Astrocyte (in vitro differentiated cells and primary cell): ENCODE measurements at regions not wholly inside any gene's neighbourhood (a gene's known extent, or its start where the extent isn't known, plus 50 kb on each side); places are given as distances from the start of the nearest gene placed in this dataset.

Source experiments
- DNase-seq: peaks from one replicate; pipeline ENCODE4 v3.0.0-alpha.2; 2010; ENCODE audit warnings: low read depth
- FAIRE-seq: peaks from 2 replicates; lab custom pipeline; 2011; peaks lifted over from hg19 to GRCh38; lab: Jason Lieb, UNC
- H2AFZ ChIP-seq: 2 replicates; pipeline ENCODE4 v1.6.0; 2012; ENCODE audit warnings: low read depth, low read length, inconsistent platforms
- H3K27ac ChIP-seq: 2 replicates; pipeline ENCODE4 v1.5.1; 2011; ENCODE audit warnings: low read depth, low read length, inconsistent platforms
- H3K27me3 ChIP-seq: 2 replicates; pipeline ENCODE4 v1.6.0; 2011; ENCODE audit warnings: low read length, inconsistent platforms; ENCODE audit not compliant: insufficient read depth
- H3K36me3 ChIP-seq: 2 replicates; pipeline ENCODE4 v1.5.1; 2011; ENCODE audit warnings: low read length, inconsistent platforms; ENCODE audit not compliant: insufficient read depth
- H3K4me1 ChIP-seq: 2 replicates; pipeline ENCODE4 v1.5.1; 2011; ENCODE audit warnings: low read length, inconsistent platforms; ENCODE audit not compliant: insufficient read depth
- H3K4me2 ChIP-seq: 2 replicates; pipeline ENCODE4 v1.6.0; 2012; ENCODE audit warnings: low read length, inconsistent platforms
- H3K4me3 ChIP-seq: 2 replicates; pipeline ENCODE4 v1.5.1; 2011; ENCODE audit warnings: low read depth, mild to moderate bottlenecking, low read length, inconsistent platforms; ENCODE audit not compliant: insufficient read depth
- H3K79me2 ChIP-seq: 2 replicates; pipeline ENCODE4 v1.6.0; 2012; ENCODE audit warnings: mild to moderate bottlenecking, low read length, inconsistent platforms; ENCODE audit not compliant: insufficient read depth
- H3K9ac ChIP-seq: 2 replicates; pipeline ENCODE4 v1.6.0; 2012; ENCODE audit warnings: mild to moderate bottlenecking, low read length, inconsistent platforms
- H3K9me3 ChIP-seq: 2 replicates; pipeline ENCODE4 v1.5.1; 2012; ENCODE audit warnings: low read depth, mild to moderate bottlenecking, low read length, inconsistent platforms; ENCODE audit not compliant: insufficient read depth
- H4K20me1 ChIP-seq: 2 replicates; pipeline ENCODE4 v1.6.0; 2012; ENCODE audit warnings: low read length, inconsistent platforms; ENCODE audit not compliant: insufficient read depth
- H3K27ac Mint-ChIP-seq: one replicate; pipeline ENCODE4 v1.8.0; 2021; ENCODE audit warnings: mild to moderate bottlenecking, mixed read lengths; ENCODE audit not compliant: unreplicated experiment
- H3K27me3 Mint-ChIP-seq: one replicate; pipeline ENCODE4 v1.8.0; 2021; ENCODE audit warnings: low read depth, mixed read lengths; ENCODE audit not compliant: unreplicated experiment
- H3K36me3 Mint-ChIP-seq: one replicate; pipeline ENCODE4 v1.8.0; 2021; ENCODE audit warnings: low read depth, mixed read lengths; ENCODE audit not compliant: unreplicated experiment
- H3K4me1 Mint-ChIP-seq: one replicate; pipeline ENCODE4 v1.8.0; 2021; ENCODE audit warnings: low read depth, mixed read lengths; ENCODE audit not compliant: unreplicated experiment
- H3K4me3 Mint-ChIP-seq: one replicate; pipeline ENCODE4 v1.8.0; 2021; ENCODE audit warnings: mild to moderate bottlenecking, moderate library complexity, mixed read lengths; ENCODE audit not compliant: unreplicated experiment
- H3K9me3 Mint-ChIP-seq: one replicate; pipeline ENCODE4 v1.8.0; 2021; ENCODE audit warnings: mild to moderate bottlenecking, mixed read lengths; ENCODE audit not compliant: unreplicated experiment
- EZH2 ChIP-seq: IDR thresholded peaks from 2 replicates; pipeline ENCODE4 v1.6.1; 2012; ENCODE audit warnings: mild to moderate bottlenecking, low read length, inconsistent platforms; ENCODE audit not compliant: insufficient read depth
- TF ChIP-seq, protein P1 (sequence below): IDR thresholded peaks from 2 replicates; pipeline ENCODE4 v1.5.1; 2011; ENCODE audit warnings: low read depth, mild to moderate bottlenecking, inconsistent platforms, low read length, moderate library complexity; ENCODE audit not compliant: insufficient read depth

DNA sequence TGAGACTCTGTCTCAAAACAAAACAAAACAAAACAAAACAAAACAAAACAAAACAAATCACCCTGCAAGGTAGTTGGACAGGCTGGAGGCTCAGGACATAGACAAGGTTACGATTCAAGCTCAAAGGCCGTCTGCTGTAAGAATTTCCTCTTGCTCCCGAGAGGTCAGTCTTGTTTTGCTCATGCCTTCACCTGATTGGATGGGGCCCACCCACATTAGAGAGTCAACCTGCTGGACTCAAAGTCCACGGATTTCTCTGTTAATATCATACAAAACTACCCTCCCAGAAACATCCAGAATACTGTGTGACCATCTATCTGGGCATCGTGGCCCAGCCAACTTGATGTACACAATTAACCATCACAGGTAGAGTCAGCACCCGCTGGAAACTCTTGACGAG, 330.0 kb upstream of the EEF2KMT start:
- DNase-seq (no peak), FAIRE-seq (no peak)
- H3K4me1 Mint-ChIP-seq: no peaks in the 10 kb centered on the region
- H3K4me3 Mint-ChIP-seq: no peak overlapping the region
- no peaks in the 10 kb centered on the region for H3K9me3 Mint-ChIP-seq
- H3K4me2 ChIP-seq: no peak overlapping the region
- H3K79me2 ChIP-seq: no peaks in the 10 kb centered on the region
- H3K36me3 ChIP-seq: no peaks in the 10 kb centered on the region
- H3K36me3 Mint-ChIP-seq: no peaks in the 10 kb centered on the region
- no peak for TF ChIP-seq EZH2
- TF ChIP-seq, protein P1, sequence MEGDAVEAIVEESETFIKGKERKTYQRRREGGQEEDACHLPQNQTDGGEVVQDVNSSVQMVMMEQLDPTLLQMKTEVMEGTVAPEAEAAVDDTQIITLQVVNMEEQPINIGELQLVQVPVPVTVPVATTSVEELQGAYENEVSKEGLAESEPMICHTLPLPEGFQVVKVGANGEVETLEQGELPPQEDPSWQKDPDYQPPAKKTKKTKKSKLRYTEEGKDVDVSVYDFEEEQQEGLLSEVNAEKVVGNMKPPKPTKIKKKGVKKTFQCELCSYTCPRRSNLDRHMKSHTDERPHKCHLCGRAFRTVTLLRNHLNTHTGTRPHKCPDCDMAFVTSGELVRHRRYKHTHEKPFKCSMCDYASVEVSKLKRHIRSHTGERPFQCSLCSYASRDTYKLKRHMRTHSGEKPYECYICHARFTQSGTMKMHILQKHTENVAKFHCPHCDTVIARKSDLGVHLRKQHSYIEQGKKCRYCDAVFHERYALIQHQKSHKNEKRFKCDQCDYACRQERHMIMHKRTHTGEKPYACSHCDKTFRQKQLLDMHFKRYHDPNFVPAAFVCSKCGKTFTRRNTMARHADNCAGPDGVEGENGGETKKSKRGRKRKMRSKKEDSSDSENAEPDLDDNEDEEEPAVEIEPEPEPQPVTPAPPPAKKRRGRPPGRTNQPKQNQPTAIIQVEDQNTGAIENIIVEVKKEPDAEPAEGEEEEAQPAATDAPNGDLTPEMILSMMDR: no peak
- H2AFZ ChIP-seq: no peak overlapping the region
- no peak overlapping the region for H3K9ac ChIP-seq
- no peaks in the 10 kb centered on the region for H3K4me1 ChIP-seq
- peaks cover 10% of the 10 kb centered on the region for H3K27me3 Mint-ChIP-seq
- H3K27ac Mint-ChIP-seq: no peak overlapping the region
- no peaks in the 10 kb centered on the region for H4K20me1 ChIP-seq
- H3K9me3 ChIP-seq: peaks cover 2% of the 10 kb centered on the region
- H3K27ac ChIP-seq: no peak overlapping the region
- H3K27me3 ChIP-seq: no peaks in the 10 kb centered on the region
- no peak overlapping the region for H3K4me3 ChIP-seq

DNA sequence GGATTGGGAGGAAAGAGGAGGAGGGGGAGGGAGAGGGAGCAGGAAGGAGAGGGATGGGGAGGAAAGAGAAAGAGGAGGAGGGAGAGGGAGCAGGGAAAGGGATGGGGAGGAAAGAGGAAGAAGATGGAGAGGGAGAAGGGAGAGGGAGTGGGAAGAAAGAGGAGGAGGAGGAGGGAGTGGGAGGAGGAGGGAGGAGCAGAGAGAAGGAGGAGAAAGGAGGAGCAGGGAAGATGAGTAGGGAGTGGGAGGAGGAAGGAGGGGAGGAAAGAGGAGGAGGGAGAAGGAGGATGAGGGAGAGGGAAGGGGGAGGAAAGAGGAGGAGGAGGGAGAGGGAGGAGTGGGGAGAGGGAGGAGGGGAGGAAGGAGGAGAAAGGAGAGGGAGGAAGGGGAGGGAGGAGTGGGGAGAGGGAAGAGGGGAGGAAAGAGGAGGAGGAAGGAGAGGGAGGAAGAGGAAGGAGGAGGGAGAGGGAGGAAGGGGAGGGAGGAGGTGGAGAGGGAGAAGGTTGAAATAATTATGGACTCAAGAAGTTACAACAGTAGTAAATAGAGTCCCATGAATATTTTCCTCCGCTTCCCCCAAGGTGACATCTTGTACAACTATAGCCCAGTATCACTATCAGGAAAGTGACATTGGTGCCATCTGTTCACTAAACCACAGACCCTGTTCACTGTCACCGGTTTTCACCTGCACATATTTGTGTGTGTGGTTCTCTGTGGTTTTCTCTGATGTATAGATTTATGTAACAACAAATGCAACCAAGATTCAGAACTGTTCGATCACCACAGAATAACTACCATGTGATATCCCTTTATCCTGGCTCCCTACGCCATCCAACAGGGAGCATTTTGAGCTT, 325.3 kb upstream of the EEF2KMT start:
- no peak for TF ChIP-seq EZH2
- TF ChIP-seq, protein P1: no peak
- H3K27ac ChIP-seq: no peak overlapping the region
- H3K9me3 ChIP-seq: no peaks in the 10 kb centered on the region
- no peaks in the 10 kb centered on the region for H4K20me1 ChIP-seq
- DNase-seq (no peak), FAIRE-seq (no peak)
- no peaks in the 10 kb centered on the region for H3K36me3 ChIP-seq
- H3K4me2 ChIP-seq: no peak overlapping the region
- Mint-ChIP-seq H3K9me3 (no peaks in the 10 kb centered on the region), H3K36me3 (no peaks in the 10 kb centered on the region), H3K27ac (no peak overlapping the region), H3K4me1 (no peaks in the 10 kb centered on the region), H3K27me3 (peaks cover 18% of the 10 kb centered on the region), H3K4me3 (no peak overlapping the region)
- H3K27me3 ChIP-seq: no peaks in the 10 kb centered on the region
- no peaks in the 10 kb centered on the region for H3K79me2 ChIP-seq
- no peak overlapping the region for H3K9ac ChIP-seq
- no peak overlapping the region for H3K4me3 ChIP-seq
- no peaks in the 10 kb centered on the region for H3K4me1 ChIP-seq
- no peak overlapping the region for H2AFZ ChIP-seq

DNA sequence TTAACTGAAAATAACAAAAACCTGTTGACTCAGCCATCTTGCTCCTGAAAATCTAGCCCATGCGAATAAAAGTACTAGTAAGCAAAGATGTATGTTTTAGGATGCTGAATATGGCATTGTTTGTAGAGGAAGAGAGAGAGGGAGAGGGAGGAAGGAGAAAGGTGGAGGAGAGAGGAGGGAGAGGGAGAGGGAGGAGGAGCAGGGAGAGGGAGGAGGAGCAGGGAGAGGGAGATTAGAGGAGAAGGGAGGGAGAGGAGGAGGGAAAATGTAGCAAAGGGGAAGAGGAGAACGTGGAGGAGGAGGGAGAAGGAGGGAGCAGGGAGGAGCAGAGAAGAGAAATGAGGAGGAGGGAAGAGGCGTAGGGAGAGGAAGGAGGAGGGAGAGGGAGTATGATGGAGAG, 324.5 kb upstream of the EEF2KMT start:
- no peak overlapping the region for H3K4me2 ChIP-seq
- H3K4me3 Mint-ChIP-seq: no peak overlapping the region
- H3K9me3 ChIP-seq: no peaks in the 10 kb centered on the region
- H3K9ac ChIP-seq: no peak overlapping the region
- no peaks in the 10 kb centered on the region for H3K4me1 ChIP-seq
- no peaks in the 10 kb centered on the region for H3K27me3 ChIP-seq
- no peak overlapping the region for H2AFZ ChIP-seq
- H3K9me3 Mint-ChIP-seq: no peaks in the 10 kb centered on the region
- H3K36me3 ChIP-seq: no peaks in the 10 kb centered on the region
- no peak overlapping the region for H3K4me3 ChIP-seq
- no peak for FAIRE-seq
- no peaks in the 10 kb centered on the region for H4K20me1 ChIP-seq
- no peaks in the 10 kb centered on the region for H3K79me2 ChIP-seq
- no peak for DNase-seq
- H3K27ac Mint-ChIP-seq: no peak overlapping the region
- no peaks in the 10 kb centered on the region for H3K36me3 Mint-ChIP-seq
- H3K27me3 Mint-ChIP-seq: peaks cover 18% of the 10 kb centered on the region
- no peaks in the 10 kb centered on the region for H3K4me1 Mint-ChIP-seq
- TF ChIP-seq EZH2: no peak
- TF ChIP-seq, protein P1: no peak
- H3K27ac ChIP-seq: no peak overlapping the region
